Hepatocyte (in vitro differentiated cells): ENCODE measurements at regions not wholly inside any gene's neighbourhood (a gene's known extent, or its start where the extent isn't known, plus 50 kb on each side); places are given as distances from the start of the nearest gene placed in this dataset.

Source experiments
- CTCF ChIP-seq: fragments of 200-600 bp; sonication (generic); IDR thresholded peaks from 2 replicates; pipeline ENCODE4 v1.5.1; 2016; ENCODE audit warnings: antibody characterized with exemption, mild to moderate bottlenecking; ENCODE audit not compliant: poor library complexity
- EZH2phosphoT487 ChIP-seq: fragments of 200-600 bp; sonication (generic); IDR thresholded peaks from one replicate; pipeline ENCODE4 v1.6.1; 2018; ENCODE audit warnings: antibody characterized with exemption, mild to moderate bottlenecking, low read depth, moderate library complexity; ENCODE audit not compliant: unreplicated experiment, severe bottlenecking

GRCh38 chr7:152967958-152968357 is 208.4 kb downstream of the ACTR3B start:
- TF ChIP-seq CTCF: no peak
- TF ChIP-seq EZH2phosphoT487: no peak
